ENCODE measurements at regions not wholly inside any gene's neighbourhood (a gene's known extent, or its start where the extent isn't known, plus 50 kb on each side); places are given as distances from the start of the nearest gene placed in this dataset.

DNA sequence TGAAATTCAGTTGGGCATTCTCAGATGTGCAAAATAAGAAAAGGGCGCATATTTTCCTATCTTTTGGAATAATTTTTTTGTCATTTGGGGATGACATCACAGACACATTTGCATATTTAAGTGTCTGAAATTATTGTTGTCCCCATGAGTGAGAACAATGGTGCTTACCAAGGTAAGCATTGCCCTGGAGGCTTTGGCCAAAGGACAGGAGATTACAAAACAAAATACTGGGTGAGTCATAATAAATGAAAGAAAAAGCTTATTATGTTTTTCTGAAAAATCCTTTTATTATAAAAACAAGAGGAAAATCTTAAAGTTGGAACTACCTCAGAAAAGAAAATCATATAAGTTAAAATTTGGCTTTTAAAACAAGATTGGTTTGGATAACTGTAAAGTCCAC lies 254.9 kb downstream of the BTG1 start:
- TF ChIP-seq, protein P1, sequence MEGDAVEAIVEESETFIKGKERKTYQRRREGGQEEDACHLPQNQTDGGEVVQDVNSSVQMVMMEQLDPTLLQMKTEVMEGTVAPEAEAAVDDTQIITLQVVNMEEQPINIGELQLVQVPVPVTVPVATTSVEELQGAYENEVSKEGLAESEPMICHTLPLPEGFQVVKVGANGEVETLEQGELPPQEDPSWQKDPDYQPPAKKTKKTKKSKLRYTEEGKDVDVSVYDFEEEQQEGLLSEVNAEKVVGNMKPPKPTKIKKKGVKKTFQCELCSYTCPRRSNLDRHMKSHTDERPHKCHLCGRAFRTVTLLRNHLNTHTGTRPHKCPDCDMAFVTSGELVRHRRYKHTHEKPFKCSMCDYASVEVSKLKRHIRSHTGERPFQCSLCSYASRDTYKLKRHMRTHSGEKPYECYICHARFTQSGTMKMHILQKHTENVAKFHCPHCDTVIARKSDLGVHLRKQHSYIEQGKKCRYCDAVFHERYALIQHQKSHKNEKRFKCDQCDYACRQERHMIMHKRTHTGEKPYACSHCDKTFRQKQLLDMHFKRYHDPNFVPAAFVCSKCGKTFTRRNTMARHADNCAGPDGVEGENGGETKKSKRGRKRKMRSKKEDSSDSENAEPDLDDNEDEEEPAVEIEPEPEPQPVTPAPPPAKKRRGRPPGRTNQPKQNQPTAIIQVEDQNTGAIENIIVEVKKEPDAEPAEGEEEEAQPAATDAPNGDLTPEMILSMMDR (IDR thresholded peaks at IDR 0.05) = no peak
- no peak for TF ChIP-seq EZH2 (IDR thresholded peaks at IDR 0.05; ENCODE audit: borderline replicate concordance, insufficient read depth, low read depth, low read length, poor library complexity, severe bottlenecking)
